ENCODE measurements at regions not wholly inside any gene's neighbourhood (a gene's known extent, or its start where the extent isn't known, plus 50 kb on each side); places are given as distances from the start of the nearest gene placed in this dataset.

DNA sequence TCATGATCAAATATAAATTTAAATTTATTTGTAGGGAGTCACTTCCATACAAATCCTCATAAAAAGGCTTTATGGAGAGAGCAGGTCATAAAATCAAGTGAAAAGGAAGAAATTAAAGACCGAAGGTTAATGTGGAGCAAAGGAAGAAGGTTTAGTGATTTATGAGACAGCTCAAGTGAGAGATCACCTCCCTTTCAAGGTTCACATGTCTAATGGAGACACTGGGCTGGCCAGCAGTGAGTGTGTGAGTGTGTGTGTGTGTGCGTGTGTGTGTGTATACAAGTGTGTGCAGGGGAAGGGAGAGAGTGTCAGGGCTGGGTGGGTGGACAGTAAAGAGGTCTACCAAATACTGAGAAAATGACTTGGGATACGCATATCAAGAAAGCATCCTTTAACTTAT lies 251.2 kb downstream of the FAT3 start:
- Histone ChIP-seq H3K36me3 (ENCODE audit: insufficient read depth, low read length) (no peaks in the 10 kb centered on the region), H3K9me3 (ENCODE audit: low read length) (no peaks in the 10 kb centered on the region), H3K27ac (ENCODE audit: low read length) (no peak overlapping the region), H3K4me3 (ENCODE audit: low read length) (no peak overlapping the region), H4K20me1 (ENCODE audit: insufficient read depth) (no peaks in the 10 kb centered on the region), H2AFZ (ENCODE audit: low read depth, low read length) (no peak overlapping the region), H3F3A (ENCODE audit: insufficient read depth, low read length, poor library complexity, severe bottlenecking) (no peaks in the 10 kb centered on the region), H3K79me2 (replicated peaks; ENCODE audit: insufficient read depth, low read length) (peaks cover 3% of the 10 kb centered on the region), H3K4me2 (ENCODE audit: low read length) (no peak overlapping the region), H3K9me2 (ENCODE audit: insufficient read depth, low read length) (no peaks in the 10 kb centered on the region), H3K27me3 (ENCODE audit: insufficient read depth, low read depth, low read length) (no peaks in the 10 kb centered on the region), H3K9ac (ENCODE audit: low read length) (no peak overlapping the region)
- no peak for TF ChIP-seq POLR2AphosphoS5 (IDR thresholded peaks at IDR 0.05)
- TF ChIP-seq EZH2 (IDR thresholded peaks at IDR 0.05; ENCODE audit: borderline replicate concordance, insufficient read depth, low read length, poor library complexity, severe bottlenecking), result no peak
- TF ChIP-seq RAD21 (conservative IDR thresholded peaks at IDR 0.05), result no peak
- TF ChIP-seq SMC3 (conservative IDR thresholded peaks at IDR 0.05; ENCODE audit: poor library complexity), result no peak
- no peak for TF ChIP-seq CTCF (IDR thresholded peaks at IDR 0.05; ENCODE audit: poor library complexity, severe bottlenecking)
- TF ChIP-seq, protein P1, sequence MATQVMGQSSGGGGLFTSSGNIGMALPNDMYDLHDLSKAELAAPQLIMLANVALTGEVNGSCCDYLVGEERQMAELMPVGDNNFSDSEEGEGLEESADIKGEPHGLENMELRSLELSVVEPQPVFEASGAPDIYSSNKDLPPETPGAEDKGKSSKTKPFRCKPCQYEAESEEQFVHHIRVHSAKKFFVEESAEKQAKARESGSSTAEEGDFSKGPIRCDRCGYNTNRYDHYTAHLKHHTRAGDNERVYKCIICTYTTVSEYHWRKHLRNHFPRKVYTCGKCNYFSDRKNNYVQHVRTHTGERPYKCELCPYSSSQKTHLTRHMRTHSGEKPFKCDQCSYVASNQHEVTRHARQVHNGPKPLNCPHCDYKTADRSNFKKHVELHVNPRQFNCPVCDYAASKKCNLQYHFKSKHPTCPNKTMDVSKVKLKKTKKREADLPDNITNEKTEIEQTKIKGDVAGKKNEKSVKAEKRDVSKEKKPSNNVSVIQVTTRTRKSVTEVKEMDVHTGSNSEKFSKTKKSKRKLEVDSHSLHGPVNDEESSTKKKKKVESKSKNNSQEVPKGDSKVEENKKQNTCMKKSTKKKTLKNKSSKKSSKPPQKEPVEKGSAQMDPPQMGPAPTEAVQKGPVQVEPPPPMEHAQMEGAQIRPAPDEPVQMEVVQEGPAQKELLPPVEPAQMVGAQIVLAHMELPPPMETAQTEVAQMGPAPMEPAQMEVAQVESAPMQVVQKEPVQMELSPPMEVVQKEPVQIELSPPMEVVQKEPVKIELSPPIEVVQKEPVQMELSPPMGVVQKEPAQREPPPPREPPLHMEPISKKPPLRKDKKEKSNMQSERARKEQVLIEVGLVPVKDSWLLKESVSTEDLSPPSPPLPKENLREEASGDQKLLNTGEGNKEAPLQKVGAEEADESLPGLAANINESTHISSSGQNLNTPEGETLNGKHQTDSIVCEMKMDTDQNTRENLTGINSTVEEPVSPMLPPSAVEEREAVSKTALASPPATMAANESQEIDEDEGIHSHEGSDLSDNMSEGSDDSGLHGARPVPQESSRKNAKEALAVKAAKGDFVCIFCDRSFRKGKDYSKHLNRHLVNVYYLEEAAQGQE (IDR thresholded peaks at IDR 0.05; ENCODE audit: borderline replicate concordance), result no peak
- no peak for TF ChIP-seq MXI1 (conservative IDR thresholded peaks at IDR 0.05; ENCODE audit: poor library complexity, severe bottlenecking)
- no peak for TF ChIP-seq TAF1 (IDR thresholded peaks at IDR 0.05; ENCODE audit: low read depth)
- TF ChIP-seq EP300 (conservative IDR thresholded peaks at IDR 0.05; ENCODE audit: poor library complexity, severe bottlenecking), result no peak

GRCh38 chr11:92477686-92478085 lies 253.1 kb downstream of the FAT3 start:
- TF ChIP-seq POLR2AphosphoS5 (IDR thresholded peaks at IDR 0.05) (no peak), CTCF (IDR thresholded peaks at IDR 0.05; ENCODE audit: poor library complexity, severe bottlenecking) (no peak), EP300 (conservative IDR thresholded peaks at IDR 0.05; ENCODE audit: poor library complexity, severe bottlenecking) (no peak), SMC3 (conservative IDR thresholded peaks at IDR 0.05; ENCODE audit: poor library complexity) (no peak), RAD21 (conservative IDR thresholded peaks at IDR 0.05) (no peak), TAF1 (IDR thresholded peaks at IDR 0.05; ENCODE audit: low read depth) (no peak), MXI1 (conservative IDR thresholded peaks at IDR 0.05; ENCODE audit: poor library complexity, severe bottlenecking) (no peak), EZH2 (IDR thresholded peaks at IDR 0.05; ENCODE audit: borderline replicate concordance, insufficient read depth, low read length, poor library complexity, severe bottlenecking) (no peak)
- TF ChIP-seq, protein P1 (IDR thresholded peaks at IDR 0.05; ENCODE audit: borderline replicate concordance), result no peak
- Histone ChIP-seq H4K20me1 (ENCODE audit: insufficient read depth) (no peaks in the 10 kb centered on the region), H2AFZ (ENCODE audit: low read depth, low read length) (no peak overlapping the region)

More at GRCh38 chr11:92477686-92478085, 253.1 kb downstream of the FAT3 start:
- H3K79me2 ChIP-seq (replicated peaks; ENCODE audit: insufficient read depth, low read length), result peaks cover 3% of the 10 kb centered on the region
- no peaks in the 10 kb centered on the region for H3F3A ChIP-seq (ENCODE audit: insufficient read depth, low read length, poor library complexity, severe bottlenecking)
- no peaks in the 10 kb centered on the region for H3K27me3 ChIP-seq (ENCODE audit: insufficient read depth, low read depth, low read length)
- no peak overlapping the region for H3K4me3 ChIP-seq (ENCODE audit: low read length)
- H3K36me3 ChIP-seq (ENCODE audit: insufficient read depth, low read length), result no peaks in the 10 kb centered on the region
- no peak overlapping the region for H3K9ac ChIP-seq (ENCODE audit: low read length)
- H3K9me3 ChIP-seq (ENCODE audit: low read length), result no peaks in the 10 kb centered on the region
- no peak overlapping the region for H3K4me2 ChIP-seq (ENCODE audit: low read length)
- no peaks in the 10 kb centered on the region for H3K9me2 ChIP-seq (ENCODE audit: insufficient read depth, low read length)
- no peak overlapping the region for H3K27ac ChIP-seq (ENCODE audit: low read length)

Measured in neural cell (in vitro differentiated cells).